HG03460 (cell line): ENCODE measurements at regions not wholly inside any gene's neighbourhood (a gene's known extent, or its start where the extent isn't known, plus 50 kb on each side); places are given as distances from the start of the nearest gene placed in this dataset.

Experiments
- ATAC-seq: cut with Tn5 transposase; IDR thresholded peaks from one replicate; pipeline ENCODE4 v1.9.1; 2021; ENCODE audit not compliant: unreplicated experiment

- ATAC-seq: peak; percentile 36
These were observed 66.3 kb upstream of the KLF6 start for GRCh38 chr10:3850999-3851937.

DNA sequence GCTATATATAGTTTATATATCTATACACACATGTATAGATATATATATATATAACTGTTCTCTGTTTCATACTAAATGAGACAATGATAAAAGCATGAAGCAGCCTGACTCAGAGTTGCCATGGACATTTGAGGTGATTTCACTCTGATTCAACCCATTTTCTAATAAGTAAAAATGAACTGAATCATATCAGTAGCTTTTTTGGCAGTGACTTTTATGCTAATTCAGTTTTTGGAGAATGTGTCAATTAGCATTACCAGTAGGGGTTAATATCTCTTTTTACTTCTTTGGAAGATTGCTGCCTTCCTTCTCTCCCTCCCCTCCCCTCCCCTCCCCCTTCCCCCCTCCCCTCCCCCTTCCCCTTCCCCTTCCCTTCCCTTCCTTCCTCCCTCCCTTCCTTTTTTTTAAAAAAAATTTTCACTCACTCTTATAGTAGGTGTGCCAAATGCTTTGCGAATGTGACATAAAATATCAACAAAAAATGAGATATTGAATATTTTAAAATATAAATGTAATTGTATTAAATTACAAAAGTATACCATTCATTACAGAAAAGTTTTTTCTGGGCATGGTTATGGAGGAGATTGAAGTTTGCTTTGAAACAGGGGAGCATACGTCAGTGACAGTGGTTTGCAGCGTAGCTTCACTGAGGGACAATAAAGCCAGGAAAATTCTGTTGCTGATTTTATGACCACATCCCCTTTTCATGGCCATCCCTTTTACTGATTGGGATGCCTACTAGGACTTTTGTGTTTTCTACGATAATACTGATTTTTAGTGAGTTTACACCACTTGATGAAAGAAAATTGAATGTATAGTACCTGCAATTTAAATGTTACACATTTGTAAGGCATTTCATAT, 64.0 kb upstream of the KLF6 start:
- ATAC-seq: no peak

GRCh38 chr10:3848005-3848774, 63.2 kb upstream of the KLF6 start:
- no peak for ATAC-seq

- ATAC-seq: no peak
These were observed 61.7 kb upstream of the KLF6 start for GRCh38 chr10:3846736-3847135.

DNA sequence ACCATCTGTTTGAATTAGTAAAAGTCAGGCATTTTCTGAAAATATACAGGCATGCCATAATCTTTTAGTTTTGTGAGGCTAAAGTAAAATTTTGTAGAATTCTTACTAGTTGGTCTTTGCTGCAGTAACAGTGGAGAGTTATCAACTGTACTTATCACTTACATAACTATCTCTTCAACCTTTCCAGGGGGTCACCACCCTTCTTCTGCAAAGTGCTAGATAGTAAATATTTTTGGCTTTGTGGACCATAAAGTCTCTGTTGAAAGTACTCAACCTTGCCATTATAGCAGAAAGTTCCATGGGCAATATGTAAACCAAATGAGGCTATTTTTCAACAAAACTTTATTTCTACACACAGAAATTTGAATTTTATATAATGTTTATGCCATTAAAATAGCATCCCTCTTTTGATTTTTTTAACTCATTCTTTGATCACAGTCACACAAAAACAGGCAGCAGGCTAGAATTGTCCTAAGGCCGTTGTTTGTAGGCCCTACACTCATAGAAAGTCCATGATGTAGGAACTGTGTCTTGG, 59.5 kb upstream of the KLF6 start:
- ATAC-seq: no peak

GRCh38 chr10:3838460-3839437, 53.7 kb upstream of the KLF6 start:
- ATAC-seq: no peak

- ATAC-seq: no peak
These were observed 52.8 kb upstream of the KLF6 start for GRCh38 chr10:3837647-3838459.

- ATAC-seq: peak; percentile 61
These were observed 51.3 kb upstream of the KLF6 start for GRCh38 chr10:3836222-3836820.

- ATAC-seq: no peak
These were observed 50.8 kb upstream of the KLF6 start for GRCh38 chr10:3835770-3836169.

DNA sequence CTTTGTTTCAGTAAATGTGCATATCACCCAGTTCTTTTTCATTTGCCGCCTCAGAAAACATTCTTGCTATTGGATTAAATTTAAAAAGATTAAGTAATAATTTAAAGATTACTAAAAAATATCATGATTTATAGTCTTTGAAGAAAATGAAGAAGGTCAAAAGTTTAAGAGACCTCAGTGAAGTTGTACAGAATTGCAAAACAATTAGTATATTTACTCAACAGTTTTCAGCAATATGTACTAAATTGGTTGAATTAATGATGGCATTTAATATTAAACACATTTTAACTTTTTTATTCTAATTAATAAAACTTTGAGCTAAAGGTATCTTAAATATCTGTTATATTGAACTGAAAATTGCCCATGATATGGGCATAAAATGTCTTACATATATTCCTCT, 49.9 kb upstream of the KLF6 start:
- no peak for ATAC-seq
